ENCODE measurements at regions not wholly inside any gene's neighbourhood (a gene's known extent, or its start where the extent isn't known, plus 50 kb on each side); places are given as distances from the start of the nearest gene placed in this dataset.

GRCh38 chr7:32323712-32324111 lies 166.5 kb downstream of the LSM5 start (continued):
- no peak for TF ChIP-seq REST (IDR thresholded peaks at IDR 0.05; ENCODE audit: low read depth, low read length)
- TF ChIP-seq, protein P1, sequence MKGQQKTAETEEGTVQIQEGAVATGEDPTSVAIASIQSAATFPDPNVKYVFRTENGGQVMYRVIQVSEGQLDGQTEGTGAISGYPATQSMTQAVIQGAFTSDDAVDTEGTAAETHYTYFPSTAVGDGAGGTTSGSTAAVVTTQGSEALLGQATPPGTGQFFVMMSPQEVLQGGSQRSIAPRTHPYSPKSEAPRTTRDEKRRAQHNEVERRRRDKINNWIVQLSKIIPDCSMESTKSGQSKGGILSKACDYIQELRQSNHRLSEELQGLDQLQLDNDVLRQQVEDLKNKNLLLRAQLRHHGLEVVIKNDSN (IDR thresholded peaks at IDR 0.05; ENCODE audit: borderline replicate concordance, low read depth) = no peak

GRCh38 chr7:32319012-32319382 lies 171.2 kb downstream of the LSM5 start:
- Histone ChIP-seq H3K79me2 (ENCODE audit: insufficient read depth) (no peaks in the 10 kb centered on the region), H3F3A (replicated peaks; ENCODE audit: insufficient read depth) (no peaks in the 10 kb centered on the region), H3K4me2 (peak overlapping the region; percentile 29; the same call in 1 of the 2 replicates), H3K9me2 (no peaks in the 10 kb centered on the region), H3K4me3 (ENCODE audit: low read depth in 2 of 2, low read length in 1 of 2) (no peak overlapping the region), H2AFZ (ENCODE audit: low read depth) (no peak overlapping the region), H3K4me1 (ENCODE audit: control insufficient read depth in 1 of 2, insufficient read depth in 2 of 2, low read depth in 1 of 2, low read length in 1 of 2) (no peaks in the 10 kb centered on the region), H3K36me3 (replicated peaks in 1 of 2; ENCODE audit: control insufficient read depth in 1 of 2, insufficient read depth in 2 of 2, low read length in 1 of 2) (no peaks in the 10 kb centered on the region), H3K9me3 (no peaks in the 10 kb centered on the region), H3K27ac (ENCODE audit: low read depth in 2 of 2, low read length in 1 of 2) (no peak overlapping the region), H3K9ac (no peak overlapping the region), H3K27me3 (ENCODE audit: insufficient read depth) (peaks cover 38% of the 10 kb centered on the region), H4K20me1 (ENCODE audit: insufficient read depth) (no peaks in the 10 kb centered on the region)
- WGBS (ENCODE audit: low lambda C conversion rate) = 7% methylated on average over 15 of the region's 19 CpGs
- TF ChIP-seq, protein P2, sequence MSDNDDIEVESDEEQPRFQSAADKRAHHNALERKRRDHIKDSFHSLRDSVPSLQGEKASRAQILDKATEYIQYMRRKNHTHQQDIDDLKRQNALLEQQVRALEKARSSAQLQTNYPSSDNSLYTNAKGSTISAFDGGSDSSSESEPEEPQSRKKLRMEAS (IDR thresholded peaks at IDR 0.05; ENCODE audit: low read depth) = no peak
- TF ChIP-seq SMC3 (IDR thresholded peaks at IDR 0.05; ENCODE audit: low read depth, low read length) = no peak
- TF ChIP-seq, protein P3, sequence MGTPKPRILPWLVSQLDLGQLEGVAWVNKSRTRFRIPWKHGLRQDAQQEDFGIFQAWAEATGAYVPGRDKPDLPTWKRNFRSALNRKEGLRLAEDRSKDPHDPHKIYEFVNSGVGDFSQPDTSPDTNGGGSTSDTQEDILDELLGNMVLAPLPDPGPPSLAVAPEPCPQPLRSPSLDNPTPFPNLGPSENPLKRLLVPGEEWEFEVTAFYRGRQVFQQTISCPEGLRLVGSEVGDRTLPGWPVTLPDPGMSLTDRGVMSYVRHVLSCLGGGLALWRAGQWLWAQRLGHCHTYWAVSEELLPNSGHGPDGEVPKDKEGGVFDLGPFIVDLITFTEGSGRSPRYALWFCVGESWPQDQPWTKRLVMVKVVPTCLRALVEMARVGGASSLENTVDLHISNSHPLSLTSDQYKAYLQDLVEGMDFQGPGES (IDR thresholded peaks at IDR 0.05; ENCODE audit: low read depth, low read length) = no peak
- TF ChIP-seq MXI1 (IDR thresholded peaks at IDR 0.05; ENCODE audit: low read depth, low read length) = no peak
- TF ChIP-seq RAD21 (IDR thresholded peaks at IDR 0.05; ENCODE audit: low read length) = no peak
- TF ChIP-seq, protein P4, sequence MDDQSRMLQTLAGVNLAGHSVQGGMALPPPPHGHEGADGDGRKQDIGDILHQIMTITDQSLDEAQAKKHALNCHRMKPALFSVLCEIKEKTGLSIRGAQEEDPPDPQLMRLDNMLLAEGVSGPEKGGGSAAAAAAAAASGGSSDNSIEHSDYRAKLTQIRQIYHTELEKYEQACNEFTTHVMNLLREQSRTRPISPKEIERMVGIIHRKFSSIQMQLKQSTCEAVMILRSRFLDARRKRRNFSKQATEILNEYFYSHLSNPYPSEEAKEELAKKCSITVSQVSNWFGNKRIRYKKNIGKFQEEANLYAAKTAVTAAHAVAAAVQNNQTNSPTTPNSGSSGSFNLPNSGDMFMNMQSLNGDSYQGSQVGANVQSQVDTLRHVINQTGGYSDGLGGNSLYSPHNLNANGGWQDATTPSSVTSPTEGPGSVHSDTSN (IDR thresholded peaks at IDR 0.05) = no peak
- no peak for TF ChIP-seq EZH2phosphoT487 (IDR thresholded peaks at IDR 0.05; ENCODE audit: borderline replicate concordance, low read depth)
- TF ChIP-seq FOXM1 (IDR thresholded peaks at IDR 0.05; ENCODE audit: low read depth) = no peak
- no peak for TF ChIP-seq GABPA (IDR thresholded peaks at IDR 0.05; ENCODE audit: low read depth)
- TF ChIP-seq, protein P1 (IDR thresholded peaks at IDR 0.05; ENCODE audit: borderline replicate concordance, low read depth) = no peak
- TF ChIP-seq JUND (IDR thresholded peaks at IDR 0.05) = no peak
- no peak for TF ChIP-seq YY1 (IDR thresholded peaks at IDR 0.05; ENCODE audit: low read depth)
- CTCF ChIA-PET = no interaction called here
- POLR2A ChIA-PET = no interaction called here
- DNase-seq = no peak

All from SK-N-SH (cell line).